A549 (cell line): ENCODE measurements at regions not wholly inside any gene's neighbourhood (a gene's known extent, or its start where the extent isn't known, plus 50 kb on each side); places are given as distances from the start of the nearest gene placed in this dataset.

Experiments
- CTCF ChIP-seq: fragments of >200 bp; sonication (Bioruptor Twin); formaldehyde crosslinking; IDR thresholded peaks from 3 replicates; pipeline ENCODE4 v1.5.1; 2016
- ESRRA ChIP-seq: fragments of 150-350 bp; IDR thresholded peaks from 2 replicates; pipeline ENCODE4 v1.6.1; 2014; ENCODE audit warnings: mild to moderate bottlenecking, low read length, borderline replicate concordance

- TF ChIP-seq CTCF (no peak), ESRRA (no peak)
Observed at GRCh38 chr2:30048636-30049175, 98.1 kb upstream of the YPEL5 start.
